Inflammatory macrophage treated with lipopolysaccharide for 4 hours (primary cell): ENCODE measurements at regions not wholly inside any gene's neighbourhood (a gene's known extent, or its start where the extent isn't known, plus 50 kb on each side); places are given as distances from the start of the nearest gene placed in this dataset.
"Not testable (repeated sequence)": the region's sequence is repeated elsewhere in the genome, so short reads cannot be mapped to it uniquely, and the experiment has no call there.

Source experiments
- DNase-seq: peaks from one replicate; pipeline ENCODE4 v3.0.0-alpha.2; 2020

GRCh38 chr2:39925312-39925711 lies 146.3 kb upstream of the THUMPD2 start:
- DNase-seq, result no peak

GRCh38 chr2:39923455-39923854 lies 144.4 kb upstream of the THUMPD2 start:
- no peak for DNase-seq

- DNase-seq, result no peak
Observed at GRCh38 chr2:39922679-39923405, 143.8 kb upstream of the THUMPD2 start.

- no peak for DNase-seq
Observed at GRCh38 chr2:39920307-39920801, 141.3 kb upstream of the THUMPD2 start.

- no peak for DNase-seq
Observed at GRCh38 chr2:39919511-39920306, 140.7 kb upstream of the THUMPD2 start.

- no peak for DNase-seq
Observed at GRCh38 chr2:39918886-39919285, 139.8 kb upstream of the THUMPD2 start.

GRCh38 chr2:39917371-39917770 lies 138.3 kb upstream of the THUMPD2 start:
- DNase-seq, result peak; percentile 65

GRCh38 chr2:39914949-39915348 lies 135.9 kb upstream of the THUMPD2 start:
- no peak for DNase-seq

GRCh38 chr2:39913648-39914461 lies 134.8 kb upstream of the THUMPD2 start:
- DNase-seq, result peak; percentile 78

- no peak for DNase-seq
Observed at GRCh38 chr2:39902103-39902502, 123.0 kb upstream of the THUMPD2 start.

- no peak for DNase-seq
Observed at GRCh38 chr2:39898934-39899333, 119.9 kb upstream of the THUMPD2 start.

- DNase-seq, result no peak
Observed at GRCh38 chr2:39897273-39897672, 118.2 kb upstream of the THUMPD2 start.

- no peak for DNase-seq
Observed at GRCh38 chr2:39894082-39894481, 115.0 kb upstream of the THUMPD2 start.

- no peak for DNase-seq
Observed at GRCh38 chr2:39893616-39894015, 114.6 kb upstream of the THUMPD2 start.

- DNase-seq, result no peak
Observed at GRCh38 chr2:39881948-39882347, 102.9 kb upstream of the THUMPD2 start.

GRCh38 chr2:39881494-39881893 lies 102.4 kb upstream of the THUMPD2 start:
- DNase-seq, result no peak

GRCh38 chr2:39879001-39879400 lies 99.9 kb upstream of the THUMPD2 start:
- DNase-seq, result not testable (repeated sequence)

GRCh38 chr2:39875914-39876267 lies 96.8 kb upstream of the THUMPD2 start:
- DNase-seq, result no peak

- no peak for DNase-seq
Observed at GRCh38 chr2:39875182-39875913, 96.3 kb upstream of the THUMPD2 start.

- DNase-seq, result no peak
Observed at GRCh38 chr2:39874236-39874635, 95.2 kb upstream of the THUMPD2 start.

- no peak for DNase-seq
Observed at GRCh38 chr2:39873586-39873985, 94.5 kb upstream of the THUMPD2 start.

GRCh38 chr2:39872748-39873147 lies 93.7 kb upstream of the THUMPD2 start:
- no peak for DNase-seq

- DNase-seq, result no peak
Observed at GRCh38 chr2:39871291-39871761, 92.3 kb upstream of the THUMPD2 start.
